Stimulated activated naive CD8-positive, alpha-beta T cell treated with anti-CD3 and anti-CD28 coated beads, Interleukin-15, amount 100 ng/mL, for 72 hours (primary cell): ENCODE measurements at regions not wholly inside any gene's neighbourhood (a gene's known extent, or its start where the extent isn't known, plus 50 kb on each side); places are given as distances from the start of the nearest gene placed in this dataset.

Experiments used
- ATAC-seq: fragments of 150-1000 bp; cut with Tn5 transposase; 2 replicates; pipeline ENCODE4 v1.10.0; 2021; ENCODE audit warnings: mild to moderate bottlenecking, moderate library complexity
- DNase-seq, 2 donors: peaks; one replicate each; pipeline ENCODE4 v3.0.0; 2021 to 2022
- H3K27ac Mint-ChIP-seq, 2 donors: one replicate each; pipeline ENCODE4 v1.8.0; 2022; ENCODE audit warnings: mild to moderate bottlenecking in 2 of 2, mixed read lengths in 2 of 2, moderate library complexity in 2 of 2
- H3K27me3 Mint-ChIP-seq: one replicate; pipeline ENCODE4 v1.8.0; 2022; ENCODE audit warnings: mixed read lengths
- H3K4me1 Mint-ChIP-seq: one replicate; pipeline ENCODE4 v1.8.0; 2022; ENCODE audit warnings: mild to moderate bottlenecking, mixed read lengths
- H3K4me3 Mint-ChIP-seq, 2 donors: one replicate each; pipeline ENCODE4 v1.8.0; 2022; ENCODE audit warnings: mild to moderate bottlenecking in 2 of 2, mixed read lengths in 2 of 2, moderate library complexity in 1 of 2
- H3K9me3 Mint-ChIP-seq, 2 donors: one replicate each; pipeline ENCODE4 v1.8.0; 2022; ENCODE audit warnings: mixed read lengths in 2 of 2

DNA sequence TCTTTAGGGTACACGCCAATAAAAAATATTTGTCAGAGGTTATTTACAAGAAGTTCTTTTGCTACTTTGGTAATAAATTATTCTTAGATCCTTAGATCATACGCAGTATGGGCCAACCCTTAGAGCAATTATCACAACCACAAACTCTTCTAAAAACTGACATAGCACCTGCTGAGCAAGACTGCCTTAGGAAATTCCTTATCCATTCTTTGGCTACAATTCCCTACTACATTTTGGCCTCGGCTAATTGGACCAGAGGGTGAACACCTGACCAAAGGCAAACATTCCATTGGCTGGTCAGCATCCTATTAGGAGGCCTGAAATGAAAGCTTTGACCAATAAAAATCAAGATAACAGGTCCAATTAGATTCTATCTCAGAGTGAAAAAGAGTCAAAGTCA, 147.6 kb upstream of the CCDC68 start:
- peaks cover 9% of the 10 kb centered on the region for H3K27me3 Mint-ChIP-seq
- no peaks in the 10 kb centered on the region for H3K4me1 Mint-ChIP-seq
- no peak overlapping the region for H3K4me3 Mint-ChIP-seq
- peaks cover 0 to 10% of the 10 kb centered on the region in 2 donors for H3K9me3 Mint-ChIP-seq
- H3K27ac Mint-ChIP-seq, result no peak overlapping the region
- no peak for ATAC-seq
- no peak for DNase-seq

DNA sequence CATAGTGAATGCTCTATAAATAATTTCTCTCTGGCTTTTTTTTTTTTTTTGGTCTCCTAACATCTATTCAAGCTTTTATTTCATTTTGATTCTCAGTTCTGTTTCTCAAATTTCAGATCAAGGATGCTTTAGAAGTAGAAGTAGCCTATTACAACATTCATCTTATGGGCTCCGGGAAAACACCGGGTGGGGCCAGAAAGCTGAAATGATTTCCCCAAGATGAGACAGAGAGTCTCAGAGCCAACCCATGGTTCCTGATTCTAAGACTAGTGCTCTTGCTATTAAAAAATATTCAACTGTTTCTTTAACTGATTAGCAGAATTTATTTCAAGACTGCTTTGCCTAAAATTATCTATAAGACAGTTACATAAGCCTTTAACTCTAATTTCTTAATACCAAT, 147.2 kb upstream of the CCDC68 start:
- DNase-seq (no peak), ATAC-seq (no peak)
- Mint-ChIP-seq H3K4me3 (no peak overlapping the region), H3K27me3 (peaks cover 9% of the 10 kb centered on the region), H3K27ac (no peak overlapping the region), H3K9me3 (peaks cover 0 to 10% of the 10 kb centered on the region in 2 donors), H3K4me1 (no peaks in the 10 kb centered on the region)

DNA sequence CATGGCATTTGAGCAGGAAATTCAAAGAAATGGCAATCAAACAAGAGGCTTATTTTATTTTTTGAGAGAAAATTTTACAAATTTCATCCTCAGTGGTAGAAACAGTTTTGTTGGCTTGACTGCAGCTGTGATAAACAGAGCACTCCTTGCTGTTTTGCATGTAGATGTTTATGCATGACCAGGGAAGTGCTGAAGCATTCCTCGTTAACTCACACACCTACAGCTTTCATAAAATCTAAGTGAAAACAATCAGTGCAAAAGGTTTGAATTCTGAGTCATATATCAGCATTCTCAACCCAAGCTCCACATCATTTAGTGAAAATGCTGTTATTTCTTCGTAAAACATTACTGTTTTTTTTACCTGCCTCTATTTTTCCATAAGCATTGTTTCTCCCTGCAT, 146.6 kb upstream of the CCDC68 start:
- Mint-ChIP-seq H3K27me3 (peaks cover 9% of the 10 kb centered on the region), H3K9me3 (peaks cover 0 to 10% of the 10 kb centered on the region in 2 donors), H3K4me1 (no peaks in the 10 kb centered on the region), H3K4me3 (no peak overlapping the region), H3K27ac (no peak overlapping the region)
- DNase-seq (no peak), ATAC-seq (no peak)

DNA sequence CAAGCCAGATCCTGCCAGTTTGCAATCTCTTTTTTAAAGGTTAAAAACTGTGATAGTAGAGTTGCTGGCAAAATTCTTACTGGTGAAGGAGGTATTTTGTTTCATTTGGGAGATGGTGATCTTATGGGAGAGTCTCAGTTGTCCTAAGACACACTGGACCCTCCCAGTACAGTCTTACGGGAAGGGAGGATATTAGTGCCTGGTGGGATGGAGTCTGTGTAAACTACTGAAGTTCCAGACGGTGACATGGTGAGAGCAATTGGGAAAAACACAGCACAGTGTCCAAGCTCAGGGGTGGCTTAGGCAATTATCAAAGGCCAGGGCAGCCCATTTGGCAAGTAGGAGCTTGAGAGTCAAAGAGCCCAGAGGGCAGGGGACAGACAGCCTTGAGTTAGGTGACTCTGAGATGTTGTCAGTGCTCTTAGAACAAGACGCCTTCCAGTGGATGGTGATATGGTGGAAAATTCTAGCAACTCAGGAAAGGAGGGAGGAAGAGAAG, 143.7 kb upstream of the CCDC68 start:
- Mint-ChIP-seq H3K9me3 (peaks cover 0 to 10% of the 10 kb centered on the region in 2 donors), H3K27ac (no peak overlapping the region), H3K4me1 (no peaks in the 10 kb centered on the region), H3K27me3 (peaks cover 9% of the 10 kb centered on the region), H3K4me3 (no peak overlapping the region)
- no peak for DNase-seq
- ATAC-seq, result no peak

DNA sequence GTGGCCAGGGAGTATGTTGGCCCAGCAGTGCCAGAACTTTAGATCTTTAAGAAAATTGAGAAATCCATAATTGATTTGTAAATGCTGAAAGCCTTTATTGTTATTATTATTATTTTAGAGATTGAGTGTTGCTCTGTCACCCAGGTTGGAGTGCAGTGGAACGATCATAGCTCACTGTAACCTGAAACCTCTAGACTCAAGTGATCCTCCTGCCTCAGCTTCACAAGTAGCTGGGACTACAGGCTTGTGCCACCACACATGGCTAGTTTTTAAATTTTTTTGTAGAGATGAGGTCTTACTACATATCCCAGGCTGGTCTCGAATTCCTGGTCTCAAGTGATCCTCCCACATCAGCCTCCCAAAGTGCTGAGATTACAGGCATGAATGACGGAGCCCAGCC, 143.2 kb upstream of the CCDC68 start:
- ATAC-seq, result no peak
- peaks cover 9% of the 10 kb centered on the region for H3K27me3 Mint-ChIP-seq
- no peaks in the 10 kb centered on the region for H3K4me1 Mint-ChIP-seq
- H3K27ac Mint-ChIP-seq, result no peak overlapping the region
- H3K9me3 Mint-ChIP-seq, result peaks cover 0 to 10% of the 10 kb centered on the region in 2 donors
- DNase-seq, result no peak
- H3K4me3 Mint-ChIP-seq, result no peak overlapping the region

DNA sequence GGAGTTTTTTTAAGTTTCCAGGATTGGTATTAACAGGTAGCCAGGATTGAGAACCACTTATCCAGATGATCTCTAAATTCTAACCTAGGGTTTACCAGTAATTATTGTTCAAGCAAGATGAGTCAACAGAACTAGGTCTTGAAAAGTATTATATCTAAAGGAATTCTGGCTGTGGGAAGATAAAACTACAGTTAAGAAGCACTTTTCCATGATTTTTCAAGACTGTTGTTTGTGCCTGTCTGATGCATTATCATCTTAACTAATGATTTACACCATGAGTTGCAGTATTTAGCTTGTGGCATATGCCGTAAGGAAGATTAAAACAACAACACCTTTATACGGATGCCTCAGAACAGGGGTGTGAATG, 142.2 kb upstream of the CCDC68 start:
- H3K9me3 Mint-ChIP-seq, result peaks cover 0 to 10% of the 10 kb centered on the region in 2 donors
- H3K4me1 Mint-ChIP-seq, result no peaks in the 10 kb centered on the region
- H3K27ac Mint-ChIP-seq, result no peak overlapping the region

DNA sequence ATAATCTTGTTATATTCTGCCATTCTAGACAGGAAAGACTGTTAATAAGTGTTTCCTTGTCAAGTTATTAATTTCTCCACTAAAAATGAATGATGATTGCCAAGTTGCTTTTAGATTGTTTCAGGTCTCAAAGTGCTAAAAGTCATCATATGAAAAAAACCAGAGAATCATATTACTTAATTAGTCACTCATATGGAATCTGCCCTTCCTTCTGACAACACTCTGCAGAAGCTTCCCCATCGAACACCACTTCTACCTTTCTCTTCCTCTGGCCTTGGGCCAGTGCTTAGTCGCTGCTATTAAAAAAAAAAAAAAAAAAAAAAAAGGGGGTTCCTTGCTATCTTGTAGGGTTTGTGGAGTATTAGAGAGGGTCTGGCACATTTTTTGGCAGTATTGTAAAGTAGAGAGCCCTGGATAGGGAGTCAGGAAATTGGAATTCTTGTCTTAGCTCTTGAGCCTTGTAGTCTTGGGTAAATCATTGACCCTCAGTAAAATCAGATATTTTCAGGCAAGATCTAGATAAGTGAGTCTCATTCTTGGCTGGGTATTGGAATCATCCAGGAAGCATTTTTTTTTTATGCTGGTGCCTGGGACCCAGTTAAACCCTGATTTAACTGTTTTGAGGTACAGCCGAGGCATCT, 141.7 kb upstream of the CCDC68 start:
- Mint-ChIP-seq H3K27me3 (peaks cover 9% of the 10 kb centered on the region), H3K4me1 (no peaks in the 10 kb centered on the region), H3K27ac (no peak overlapping the region), H3K4me3 (no peak overlapping the region), H3K9me3 (peaks cover 0 to 10% of the 10 kb centered on the region in 2 donors)
- ATAC-seq (no peak), DNase-seq (no peak)

More for the DNA sequence above, 142.2 kb upstream of the CCDC68 start:
- peaks cover 9% of the 10 kb centered on the region for H3K27me3 Mint-ChIP-seq
- H3K4me3 Mint-ChIP-seq, result no peak overlapping the region
- DNase-seq, result no peak
- no peak for ATAC-seq

DNA sequence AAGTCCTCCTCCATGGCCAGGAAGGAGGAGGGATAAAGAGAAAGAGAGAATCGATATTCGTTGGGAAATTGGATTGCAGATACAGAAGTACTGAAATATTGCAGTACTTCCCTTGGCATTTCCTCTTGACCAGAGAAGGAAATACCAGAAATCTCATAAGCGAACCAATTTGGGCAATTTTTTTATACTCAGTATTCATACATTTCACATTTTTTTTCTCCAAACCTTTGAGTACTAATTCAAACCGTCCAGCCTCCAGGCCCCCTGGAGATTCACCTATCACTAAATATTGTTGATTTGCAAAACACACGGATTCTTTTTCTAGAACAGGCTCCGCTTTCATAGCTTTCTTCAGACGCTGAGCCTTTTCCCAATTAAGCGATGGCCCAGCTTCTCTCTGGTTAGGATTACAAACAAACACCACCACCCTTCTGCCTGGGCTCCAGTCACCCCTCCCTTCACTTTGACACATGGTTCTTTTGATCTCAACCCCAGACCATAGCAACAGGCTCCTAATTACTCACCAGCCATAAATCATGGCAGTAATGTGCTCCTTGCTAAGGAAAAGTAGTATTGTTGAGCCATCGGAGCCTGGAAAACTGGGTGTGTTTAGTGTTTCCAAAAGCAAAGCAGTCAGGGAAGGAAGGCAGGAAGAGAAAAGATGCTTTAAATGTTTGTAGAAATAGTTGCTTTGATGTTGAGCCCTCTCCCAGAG, 138.4 kb upstream of the CCDC68 start:
- no peaks in the 10 kb centered on the region for H3K4me1 Mint-ChIP-seq
- DNase-seq (no peak), ATAC-seq (no peak)
- no peak overlapping the region for H3K4me3 Mint-ChIP-seq
- H3K9me3 Mint-ChIP-seq, result peaks cover 0 to under 1% of the 10 kb centered on the region in 2 donors
- H3K27me3 Mint-ChIP-seq, result no peaks in the 10 kb centered on the region
- H3K27ac Mint-ChIP-seq, result no peak overlapping the region

DNA sequence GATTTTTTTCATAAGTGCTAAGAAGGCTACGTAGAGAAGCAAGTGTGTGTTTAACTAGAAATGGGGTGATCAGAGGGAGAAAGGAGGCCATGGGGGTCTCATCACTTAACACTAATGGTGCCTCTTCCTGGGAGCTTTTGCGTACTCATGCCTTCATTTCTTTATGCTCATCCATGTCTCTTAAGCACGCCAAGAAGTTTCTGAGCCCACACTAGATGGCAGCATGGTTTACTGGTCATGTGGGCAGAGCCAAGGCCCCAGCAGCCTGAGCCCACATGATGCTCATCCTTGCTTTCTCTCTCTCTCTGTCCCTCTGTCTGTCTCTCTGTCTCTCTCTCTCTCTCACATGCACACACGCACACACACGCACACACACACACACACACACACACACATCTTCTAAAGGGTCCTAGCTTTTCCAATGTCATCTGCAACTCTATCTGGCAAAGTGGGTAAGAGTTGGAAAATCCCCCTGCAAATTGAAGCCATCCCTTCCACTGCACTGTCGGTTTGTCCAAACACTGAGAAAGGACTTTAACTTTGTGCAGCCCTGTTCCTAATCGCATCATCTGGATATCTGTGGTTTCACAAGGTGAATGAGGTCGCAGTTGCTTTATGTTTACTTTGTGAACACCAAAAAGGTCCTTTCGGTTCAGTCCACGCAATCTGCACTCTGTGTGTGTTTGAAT, 137.1 kb upstream of the CCDC68 start:
- H3K27ac Mint-ChIP-seq, result no peak overlapping the region
- no peaks in the 10 kb centered on the region for H3K27me3 Mint-ChIP-seq
- ATAC-seq, result no peak
- H3K4me1 Mint-ChIP-seq, result no peaks in the 10 kb centered on the region
- DNase-seq, result no peak
- H3K4me3 Mint-ChIP-seq, result no peak overlapping the region
- no peaks in the 10 kb centered on the region for H3K9me3 Mint-ChIP-seq

DNA sequence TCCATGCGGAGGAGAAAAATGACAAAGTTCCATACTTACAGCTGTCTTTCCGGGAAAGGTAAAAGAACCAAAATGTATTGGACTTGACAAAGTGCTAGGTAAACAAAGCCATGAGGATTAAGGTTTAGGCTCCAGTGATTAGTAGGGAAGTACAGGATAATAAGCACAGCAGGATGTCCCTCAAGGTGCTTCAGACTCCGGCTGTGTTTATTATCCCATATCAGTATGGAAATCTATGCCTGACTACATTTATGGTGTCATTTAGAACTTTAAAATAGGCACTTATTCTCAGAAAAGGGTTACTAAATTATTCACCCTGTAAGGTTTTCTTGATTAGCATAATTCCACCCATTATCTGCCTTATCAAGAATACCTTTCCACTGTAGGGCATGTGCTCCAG, 136.3 kb upstream of the CCDC68 start:
- no peak overlapping the region for H3K27ac Mint-ChIP-seq
- ATAC-seq (no peak), DNase-seq (no peak)
- H3K4me3 Mint-ChIP-seq, result no peak overlapping the region
- H3K9me3 Mint-ChIP-seq, result no peaks in the 10 kb centered on the region
- H3K27me3 Mint-ChIP-seq, result no peaks in the 10 kb centered on the region
- no peaks in the 10 kb centered on the region for H3K4me1 Mint-ChIP-seq

DNA sequence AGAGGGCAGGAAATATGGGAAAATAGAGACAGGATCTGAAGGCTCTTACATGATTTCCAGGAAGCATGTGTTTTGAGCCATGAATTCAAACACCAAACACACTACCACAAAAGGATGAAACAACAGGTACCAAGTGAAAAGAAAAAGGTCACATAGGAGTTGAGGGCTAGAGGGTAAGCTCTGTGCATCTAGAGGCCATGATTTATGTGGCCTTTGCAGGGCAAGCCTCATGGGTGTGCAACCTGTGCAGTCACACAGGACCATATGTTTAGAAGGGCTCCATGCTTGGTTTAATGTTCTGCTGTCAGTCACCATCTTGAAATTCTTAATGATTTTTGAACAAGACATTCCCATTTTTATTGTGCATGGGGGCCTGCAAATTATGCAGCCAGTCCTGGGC, 134.5 kb upstream of the CCDC68 start:
- H3K4me1 Mint-ChIP-seq, result no peaks in the 10 kb centered on the region
- H3K4me3 Mint-ChIP-seq, result no peak overlapping the region
- ATAC-seq, result no peak
- no peaks in the 10 kb centered on the region for H3K9me3 Mint-ChIP-seq
- no peak for DNase-seq
- no peaks in the 10 kb centered on the region for H3K27me3 Mint-ChIP-seq
- H3K27ac Mint-ChIP-seq, result no peak overlapping the region

DNA sequence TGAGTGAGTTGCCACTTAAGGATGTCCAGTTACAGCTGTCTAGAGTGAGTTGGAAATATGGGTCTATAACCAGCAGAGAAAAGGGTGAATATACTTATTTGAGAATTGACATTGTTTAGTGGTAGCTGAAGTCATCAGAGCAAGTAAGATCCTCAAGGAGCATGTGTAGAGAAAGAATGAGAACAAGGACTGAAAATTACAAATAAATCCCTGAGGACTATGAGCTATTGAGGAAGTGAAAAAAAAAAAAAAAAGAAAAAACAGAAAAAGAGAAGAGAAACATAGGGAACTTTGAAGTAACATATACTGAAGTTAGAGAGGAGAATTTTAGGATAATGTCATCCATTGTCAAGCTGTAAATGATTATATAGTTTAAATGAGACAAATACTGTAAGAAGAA, 134.0 kb upstream of the CCDC68 start:
- no peak for ATAC-seq
- Mint-ChIP-seq H3K9me3 (no peaks in the 10 kb centered on the region), H3K4me1 (no peaks in the 10 kb centered on the region), H3K27ac (no peak overlapping the region), H3K4me3 (no peak overlapping the region), H3K27me3 (no peaks in the 10 kb centered on the region)
- no peak for DNase-seq

DNA sequence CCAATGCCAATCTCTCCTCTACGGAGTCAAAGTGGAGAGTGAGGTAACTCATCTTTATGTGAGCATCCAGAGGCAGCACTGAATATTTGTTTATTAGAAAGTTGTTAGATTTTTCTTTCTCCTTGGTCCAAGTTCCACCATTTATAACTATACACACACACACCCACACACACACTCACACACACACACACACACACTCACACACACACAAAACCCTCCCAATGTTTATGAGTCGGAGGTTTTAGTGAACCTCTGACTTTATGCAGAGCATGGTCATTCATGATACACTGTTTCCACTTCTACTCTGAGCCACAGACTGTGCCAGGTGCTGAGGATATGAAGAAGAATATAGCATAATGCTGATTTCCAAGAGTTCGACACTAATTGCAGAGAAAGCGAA, 132.9 kb upstream of the CCDC68 start:
- H3K27ac Mint-ChIP-seq, result no peak overlapping the region
- no peaks in the 10 kb centered on the region for H3K9me3 Mint-ChIP-seq
- DNase-seq (no peak), ATAC-seq (no peak)
- H3K27me3 Mint-ChIP-seq, result no peaks in the 10 kb centered on the region
- no peaks in the 10 kb centered on the region for H3K4me1 Mint-ChIP-seq
- H3K4me3 Mint-ChIP-seq, result no peak overlapping the region

DNA sequence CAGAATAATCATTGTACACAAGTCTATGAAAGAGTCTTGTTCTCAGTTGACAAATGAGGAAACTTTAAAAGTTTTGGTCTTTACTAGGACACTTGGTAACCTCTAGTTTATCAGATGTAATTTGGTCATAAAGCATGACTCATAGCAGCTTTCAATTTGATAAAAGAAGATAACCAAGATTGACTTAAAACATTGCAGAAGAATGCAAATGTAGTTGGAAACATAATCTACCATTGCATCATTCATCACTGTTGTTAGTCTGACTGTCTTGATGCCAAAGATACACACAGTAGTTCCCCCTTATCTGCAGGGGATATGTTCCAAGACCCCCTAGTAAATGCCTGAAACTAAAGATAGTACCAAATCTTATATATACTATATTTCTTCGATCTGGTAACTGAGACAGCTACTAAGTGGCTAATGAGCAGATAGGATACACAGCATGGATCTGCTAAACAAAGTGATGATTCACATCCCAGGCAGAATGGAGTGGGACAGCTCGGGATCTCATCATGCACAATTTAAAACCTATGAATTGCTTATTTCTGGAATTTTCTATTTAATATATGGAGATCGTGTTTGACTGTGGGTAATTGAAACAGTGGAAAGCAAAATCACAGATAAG, 131.4 kb upstream of the CCDC68 start:
- no peaks in the 10 kb centered on the region for H3K27me3 Mint-ChIP-seq
- no peak overlapping the region for H3K27ac Mint-ChIP-seq
- no peaks in the 10 kb centered on the region for H3K9me3 Mint-ChIP-seq
- no peak for DNase-seq
- no peaks in the 10 kb centered on the region for H3K4me1 Mint-ChIP-seq
- no peak overlapping the region for H3K4me3 Mint-ChIP-seq
- no peak for ATAC-seq

DNA sequence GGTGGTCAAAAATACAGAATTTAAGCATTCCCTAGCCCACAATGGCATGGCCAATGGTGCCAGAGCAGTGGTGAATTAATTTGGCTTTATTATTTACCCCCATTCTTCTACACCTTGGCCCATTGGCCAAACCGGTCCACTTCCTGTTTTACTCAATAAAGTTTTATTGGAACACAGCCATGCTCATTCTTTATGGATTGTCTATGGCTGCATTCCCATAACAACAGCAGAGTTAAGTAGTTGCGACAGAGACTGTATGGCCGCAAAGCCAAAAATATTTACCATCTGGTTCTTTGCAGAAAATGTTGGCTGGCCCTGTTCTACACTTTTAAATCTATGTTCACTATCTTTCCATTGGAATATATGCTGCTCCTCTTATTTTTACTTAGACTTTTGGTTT, 130.3 kb upstream of the CCDC68 start:
- Mint-ChIP-seq H3K9me3 (no peaks in the 10 kb centered on the region), H3K27ac (peak overlapping the region in 1 of 2 donors; percentile 70), H3K27me3 (no peaks in the 10 kb centered on the region), H3K4me3 (no peak overlapping the region), H3K4me1 (no peaks in the 10 kb centered on the region)
- DNase-seq (no peak), ATAC-seq (no peak)

DNA sequence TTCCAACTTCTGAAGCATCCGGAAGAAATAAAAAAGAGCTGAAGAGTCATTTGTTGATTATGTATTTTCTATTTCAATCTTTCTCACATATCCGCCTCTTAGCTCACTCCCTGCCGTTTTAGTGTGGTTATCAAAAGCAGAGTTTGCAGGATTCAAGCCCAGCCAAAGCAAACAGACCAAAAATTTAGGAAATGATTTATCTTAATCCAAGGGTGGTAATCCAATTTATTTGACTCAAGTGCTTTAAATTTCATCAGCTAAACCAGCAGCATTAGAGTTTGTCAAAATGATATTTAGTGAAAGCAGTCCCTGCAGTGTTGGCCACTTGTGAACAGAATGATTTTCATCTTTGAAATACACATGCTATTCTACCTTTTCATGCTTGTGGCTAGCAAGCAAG, 129.3 kb upstream of the CCDC68 start:
- Mint-ChIP-seq H3K27me3 (no peaks in the 10 kb centered on the region), H3K4me1 (no peaks in the 10 kb centered on the region), H3K9me3 (no peaks in the 10 kb centered on the region), H3K27ac (no peak overlapping the region), H3K4me3 (no peak overlapping the region)
- ATAC-seq, result no peak
- no peak for DNase-seq
